Activated B cell treated with CpG ODN at 0.5 μM for 24 hours (primary cell): ENCODE measurements at regions not wholly inside any gene's neighbourhood (a gene's known extent, or its start where the extent isn't known, plus 50 kb on each side); places are given as distances from the start of the nearest gene placed in this dataset.

Experiments used
- ATAC-seq: fragments of 200-7000 bp; cut with Tn5 transposase; one replicate; pipeline ENCODE4 v1.10.0; 2021; ENCODE audit warnings: low read depth, mild to moderate bottlenecking, moderate library complexity
- CTCF ChIA-PET: fragments of 350-600 bp; sonication (Branson Sonifier 250); formaldehyde crosslinking; loops from one replicate; lab custom pipeline; 2021; ENCODE audit warnings: antibody characterized with exemption; lab: Charles Lee
- POLR2A ChIA-PET: fragments of 350-600 bp; sonication (Branson Sonifier 250); formaldehyde crosslinking; loops from one replicate; lab custom pipeline; 2021; ENCODE audit warnings: antibody characterized with exemption; lab: Charles Lee
- DNase-seq: peaks from one replicate; pipeline ENCODE4 v3.0.0; 2022
- H3K27ac Mint-ChIP-seq: one replicate; pipeline ENCODE4 v1.8.0; 2020; ENCODE audit warnings: mixed read lengths
- H3K27me3 Mint-ChIP-seq: one replicate; pipeline ENCODE4 v1.8.0; 2021; ENCODE audit warnings: mixed read lengths
- H3K36me3 Mint-ChIP-seq: one replicate; pipeline ENCODE4 v1.8.0; 2021; ENCODE audit warnings: low read depth, mixed read lengths
- H3K4me1 Mint-ChIP-seq: one replicate; pipeline ENCODE4 v1.8.0; 2021; ENCODE audit warnings: mixed read lengths
- H3K4me3 Mint-ChIP-seq: one replicate; pipeline ENCODE4 v1.8.0; 2020; ENCODE audit warnings: mild to moderate bottlenecking, mixed read lengths
- H3K9me3 Mint-ChIP-seq: one replicate; pipeline ENCODE4 v1.8.0; 2020; ENCODE audit warnings: mixed read lengths
- CTCF ChIP-seq: fragments of 200-600 bp; IDR thresholded peaks from one replicate; pipeline ENCODE4 v1.8.0; 2022; ENCODE audit warnings: antibody characterized with exemption, mild to moderate bottlenecking
- intact Hi-C: fragments of 100-400 bp; cut with micrococcal nuclease; formaldehyde crosslinking; loops from one replicate; pipeline ENCODE4 v1.15.1; 2024

- peaks cover 11% of the 10 kb centered on the region for H3K9me3 Mint-ChIP-seq
- H3K27ac Mint-ChIP-seq = no peak overlapping the region
- intact Hi-C loops = no loop called here
- no peaks in the 10 kb centered on the region for H3K4me1 Mint-ChIP-seq
- ChIA-PET POLR2A (no interaction called here), CTCF (no interaction called here)
- H3K27me3 Mint-ChIP-seq = peaks cover 4% of the 10 kb centered on the region
- no peak for DNase-seq
- no peaks in the 10 kb centered on the region for H3K36me3 Mint-ChIP-seq
- H3K4me3 Mint-ChIP-seq = no peak overlapping the region
- ATAC-seq = no peak
- TF ChIP-seq CTCF = no peak
Measured at GRCh38 chr1:221335161-221336101, 406.5 kb downstream of the DUSP10 start.

- CTCF ChIA-PET = no interaction called here
- POLR2A ChIA-PET = no interaction called here
- TF ChIP-seq CTCF = no peak
- H3K27me3 Mint-ChIP-seq = peaks cover 4% of the 10 kb centered on the region
- no peak for DNase-seq
- H3K4me3 Mint-ChIP-seq = no peak overlapping the region
- no peak for ATAC-seq
- no peaks in the 10 kb centered on the region for H3K36me3 Mint-ChIP-seq
- no peak overlapping the region for H3K27ac Mint-ChIP-seq
- intact Hi-C loops = no loop called here
- peaks cover 7% of the 10 kb centered on the region for H3K9me3 Mint-ChIP-seq
- H3K4me1 Mint-ChIP-seq = no peaks in the 10 kb centered on the region
Measured at GRCh38 chr1:221336126-221336525, 405.8 kb downstream of the DUSP10 start.

GRCh38 chr1:221337106-221337505 is 404.8 kb downstream of the DUSP10 start:
- Mint-ChIP-seq H3K4me1 (no peaks in the 10 kb centered on the region), H3K27me3 (peaks cover 5% of the 10 kb centered on the region), H3K27ac (no peak overlapping the region), H3K4me3 (no peak overlapping the region), H3K36me3 (no peaks in the 10 kb centered on the region), H3K9me3 (peaks cover 5% of the 10 kb centered on the region)
- CTCF ChIA-PET = no interaction called here
- POLR2A ChIA-PET = no interaction called here
- no peak for TF ChIP-seq CTCF
- no peak for ATAC-seq
- DNase-seq = no peak
- intact Hi-C loops = no loop called here

GRCh38 chr1:221343136-221343535 is 398.8 kb downstream of the DUSP10 start:
- ChIA-PET CTCF (no interaction called here), POLR2A (no interaction called here)
- no peak overlapping the region for H3K27ac Mint-ChIP-seq
- no peak overlapping the region for H3K4me3 Mint-ChIP-seq
- ATAC-seq = no peak
- no peaks in the 10 kb centered on the region for H3K9me3 Mint-ChIP-seq
- no peak for TF ChIP-seq CTCF
- peaks cover 7% of the 10 kb centered on the region for H3K27me3 Mint-ChIP-seq
- H3K36me3 Mint-ChIP-seq = no peaks in the 10 kb centered on the region
- no peaks in the 10 kb centered on the region for H3K4me1 Mint-ChIP-seq
- intact Hi-C loops = no loop called here
- no peak for DNase-seq

- Mint-ChIP-seq H3K36me3 (no peaks in the 10 kb centered on the region), H3K9me3 (no peaks in the 10 kb centered on the region), H3K4me1 (no peaks in the 10 kb centered on the region), H3K27me3 (peaks cover 7% of the 10 kb centered on the region), H3K4me3 (no peak overlapping the region), H3K27ac (no peak overlapping the region)
- ChIA-PET POLR2A (no interaction called here), CTCF (no interaction called here)
- DNase-seq = no peak
- intact Hi-C loops = no loop called here
- ATAC-seq = no peak
- no peak for TF ChIP-seq CTCF
Measured at GRCh38 chr1:221343607-221344006, 398.3 kb downstream of the DUSP10 start.
